Choroid plexus epithelial cell (primary cell): ENCODE measurements at regions not wholly inside any gene's neighbourhood (a gene's known extent, or its start where the extent isn't known, plus 50 kb on each side); places are given as distances from the start of the nearest gene placed in this dataset.

Experiments used
- DNase-seq: peaks from one replicate; pipeline ENCODE4 v3.0.0-alpha.2; 2010; ENCODE audit warnings: low read depth
- H3K4me3 ChIP-seq: 2 replicates; pipeline ENCODE4 v1.5.1; 2011; ENCODE audit warnings: low read depth, mild to moderate bottlenecking, control low read depth, low read length, moderate library complexity
- TF ChIP-seq, protein P1 (sequence below): conservative IDR thresholded peaks from 2 replicates; pipeline ENCODE4 v1.5.1; 2011; ENCODE audit warnings: low read depth, mild to moderate bottlenecking, control low read depth, inconsistent platforms, low read length, moderate library complexity

DNA sequence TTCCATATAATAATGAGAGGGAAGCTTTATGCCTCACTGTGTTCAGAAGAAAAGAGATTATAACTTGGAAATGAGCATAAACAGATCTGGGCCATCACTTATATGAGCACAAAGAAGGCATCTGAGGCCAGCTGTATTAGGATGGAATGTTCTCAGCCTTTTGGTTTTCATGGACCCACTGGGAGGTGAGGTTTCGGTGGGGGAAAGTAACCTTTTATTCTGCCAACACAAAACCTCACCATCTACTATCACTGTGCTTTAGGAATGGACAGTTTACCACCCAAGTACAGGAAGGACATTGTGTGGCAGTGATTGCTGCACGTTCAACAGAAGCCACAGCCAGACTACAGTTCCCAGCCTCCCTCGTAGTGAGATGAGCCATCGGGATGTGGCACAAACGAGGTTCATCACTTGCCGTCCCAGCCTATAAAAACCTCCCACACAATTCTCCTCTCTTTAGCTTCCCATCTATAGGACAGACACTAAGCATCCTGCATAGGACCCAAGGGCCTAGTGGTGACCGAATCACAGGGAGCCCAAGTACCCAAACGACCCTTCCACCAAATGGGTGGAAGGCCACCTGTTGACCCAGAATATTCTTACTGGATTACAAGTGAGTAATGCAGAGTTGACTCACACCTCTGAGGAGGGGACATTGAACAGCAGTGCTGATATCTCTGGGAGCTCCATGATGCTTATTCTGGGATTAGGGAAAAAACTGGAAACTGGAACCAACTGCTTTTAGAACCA lies 121.5 kb upstream of the RAG2 start:
- DNase-seq, result no peak
- no peak overlapping the region for H3K4me3 ChIP-seq
- TF ChIP-seq, protein P1, sequence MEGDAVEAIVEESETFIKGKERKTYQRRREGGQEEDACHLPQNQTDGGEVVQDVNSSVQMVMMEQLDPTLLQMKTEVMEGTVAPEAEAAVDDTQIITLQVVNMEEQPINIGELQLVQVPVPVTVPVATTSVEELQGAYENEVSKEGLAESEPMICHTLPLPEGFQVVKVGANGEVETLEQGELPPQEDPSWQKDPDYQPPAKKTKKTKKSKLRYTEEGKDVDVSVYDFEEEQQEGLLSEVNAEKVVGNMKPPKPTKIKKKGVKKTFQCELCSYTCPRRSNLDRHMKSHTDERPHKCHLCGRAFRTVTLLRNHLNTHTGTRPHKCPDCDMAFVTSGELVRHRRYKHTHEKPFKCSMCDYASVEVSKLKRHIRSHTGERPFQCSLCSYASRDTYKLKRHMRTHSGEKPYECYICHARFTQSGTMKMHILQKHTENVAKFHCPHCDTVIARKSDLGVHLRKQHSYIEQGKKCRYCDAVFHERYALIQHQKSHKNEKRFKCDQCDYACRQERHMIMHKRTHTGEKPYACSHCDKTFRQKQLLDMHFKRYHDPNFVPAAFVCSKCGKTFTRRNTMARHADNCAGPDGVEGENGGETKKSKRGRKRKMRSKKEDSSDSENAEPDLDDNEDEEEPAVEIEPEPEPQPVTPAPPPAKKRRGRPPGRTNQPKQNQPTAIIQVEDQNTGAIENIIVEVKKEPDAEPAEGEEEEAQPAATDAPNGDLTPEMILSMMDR, result no peak

- no peak overlapping the region for H3K4me3 ChIP-seq
- DNase-seq, result no peak
- TF ChIP-seq, protein P1, result no peak
Measured at GRCh38 chr11:36718451-36718850, 120.4 kb upstream of the RAG2 start.

- no peak for DNase-seq
- no peak overlapping the region for H3K4me3 ChIP-seq
- TF ChIP-seq, protein P1, result no peak
Measured at GRCh38 chr11:36713715-36714114, 115.7 kb upstream of the RAG2 start.

GRCh38 chr11:36711104-36711825 lies 113.2 kb upstream of the RAG2 start:
- TF ChIP-seq, protein P1, result peak; percentile 16
- no peak overlapping the region for H3K4me3 ChIP-seq
- peak; percentile 1 for DNase-seq
